ENCODE measurements at regions not wholly inside any gene's neighbourhood (a gene's known extent, or its start where the extent isn't known, plus 50 kb on each side); places are given as distances from the start of the nearest gene placed in this dataset.

DNA sequence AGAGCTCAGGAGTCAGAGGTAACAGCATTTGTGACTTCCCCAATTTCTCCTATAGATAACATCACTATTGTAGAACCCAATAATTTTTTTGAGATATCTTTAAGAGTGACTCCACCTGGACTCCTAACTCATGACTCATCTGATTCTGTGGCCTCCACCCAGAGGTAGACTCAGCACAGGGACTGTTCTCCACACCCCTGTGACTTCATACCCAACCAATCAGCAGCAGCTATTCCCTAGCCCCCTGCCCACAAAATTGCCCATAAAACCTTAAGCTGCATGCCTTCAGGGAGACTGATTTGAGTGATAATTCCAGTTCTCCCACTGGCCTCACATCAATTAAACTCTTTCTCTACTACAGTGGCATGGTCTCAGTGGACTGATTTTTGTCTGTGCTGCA is 475.4 kb upstream of the FAT3 start:
- TF ChIP-seq, protein P1, sequence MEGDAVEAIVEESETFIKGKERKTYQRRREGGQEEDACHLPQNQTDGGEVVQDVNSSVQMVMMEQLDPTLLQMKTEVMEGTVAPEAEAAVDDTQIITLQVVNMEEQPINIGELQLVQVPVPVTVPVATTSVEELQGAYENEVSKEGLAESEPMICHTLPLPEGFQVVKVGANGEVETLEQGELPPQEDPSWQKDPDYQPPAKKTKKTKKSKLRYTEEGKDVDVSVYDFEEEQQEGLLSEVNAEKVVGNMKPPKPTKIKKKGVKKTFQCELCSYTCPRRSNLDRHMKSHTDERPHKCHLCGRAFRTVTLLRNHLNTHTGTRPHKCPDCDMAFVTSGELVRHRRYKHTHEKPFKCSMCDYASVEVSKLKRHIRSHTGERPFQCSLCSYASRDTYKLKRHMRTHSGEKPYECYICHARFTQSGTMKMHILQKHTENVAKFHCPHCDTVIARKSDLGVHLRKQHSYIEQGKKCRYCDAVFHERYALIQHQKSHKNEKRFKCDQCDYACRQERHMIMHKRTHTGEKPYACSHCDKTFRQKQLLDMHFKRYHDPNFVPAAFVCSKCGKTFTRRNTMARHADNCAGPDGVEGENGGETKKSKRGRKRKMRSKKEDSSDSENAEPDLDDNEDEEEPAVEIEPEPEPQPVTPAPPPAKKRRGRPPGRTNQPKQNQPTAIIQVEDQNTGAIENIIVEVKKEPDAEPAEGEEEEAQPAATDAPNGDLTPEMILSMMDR (IDR thresholded peaks at IDR 0.05) = no peak
- TF ChIP-seq POLR2A (IDR thresholded peaks at IDR 0.05) = no peak

All from body of pancreas (tissue), 4 donors.